ENCODE measurements at regions not wholly inside any gene's neighbourhood (a gene's known extent, or its start where the extent isn't known, plus 50 kb on each side); places are given as distances from the start of the nearest gene placed in this dataset.

- H3K36me3 ChIP-seq (ENCODE audit: control insufficient read depth, insufficient read depth, low read length): no peaks in the 10 kb centered on the region
- no peak overlapping the region for H3K4me3 ChIP-seq (replicated peaks; ENCODE audit: low read depth, low read length)
- TF ChIP-seq CTCF (IDR thresholded peaks at IDR 0.05; ENCODE audit: insufficient read depth, low read length, poor library complexity, severe bottlenecking): no peak
- DNase-seq (ENCODE audit: extremely low read depth, insufficient read length): no peak
- no peaks in the 10 kb centered on the region for H3K27me3 ChIP-seq (replicated peaks; ENCODE audit: control insufficient read depth, insufficient read depth, low read length)
These were observed 170.4 kb upstream of the FLRT2 start for GRCh38 chr14:85359505-85359904.

- no peak overlapping the region for H3K4me3 ChIP-seq (replicated peaks; ENCODE audit: low read depth, low read length)
- no peak for TF ChIP-seq CTCF (IDR thresholded peaks at IDR 0.05; ENCODE audit: insufficient read depth, low read length, poor library complexity, severe bottlenecking)
- no peak for DNase-seq (ENCODE audit: extremely low read depth, insufficient read length)
- H3K36me3 ChIP-seq (ENCODE audit: control insufficient read depth, insufficient read depth, low read length): no peaks in the 10 kb centered on the region
- H3K27me3 ChIP-seq (replicated peaks; ENCODE audit: control insufficient read depth, insufficient read depth, low read length): no peaks in the 10 kb centered on the region
These were observed 166.6 kb upstream of the FLRT2 start for GRCh38 chr14:85363358-85363757.

DNA sequence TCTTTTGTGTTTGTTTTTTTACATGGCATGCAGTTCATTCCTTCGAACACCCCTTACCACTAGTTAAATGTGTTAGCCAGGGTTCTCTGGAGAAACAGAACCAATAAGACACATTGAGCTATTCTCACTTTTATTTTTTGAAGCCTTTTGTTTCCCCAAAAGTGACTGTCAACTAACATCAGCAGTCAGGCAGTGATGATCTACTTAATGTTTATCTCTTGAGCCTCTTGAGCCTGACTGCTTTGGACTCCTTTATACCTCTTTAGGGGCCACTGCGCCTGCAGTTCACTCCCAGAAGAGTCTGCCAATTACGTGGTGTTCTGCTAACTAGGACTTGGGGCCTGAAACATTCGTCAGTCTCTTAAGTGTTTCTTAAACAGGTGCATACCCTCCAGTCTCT lies 163.7 kb upstream of the FLRT2 start:
- Histone ChIP-seq H3K27me3 (replicated peaks; ENCODE audit: control insufficient read depth, insufficient read depth, low read length) (no peaks in the 10 kb centered on the region), H3K36me3 (ENCODE audit: control insufficient read depth, insufficient read depth, low read length) (no peaks in the 10 kb centered on the region), H3K4me3 (replicated peaks; ENCODE audit: low read depth, low read length) (no peak overlapping the region)
- no peak for TF ChIP-seq CTCF (IDR thresholded peaks at IDR 0.05; ENCODE audit: insufficient read depth, low read length, poor library complexity, severe bottlenecking)
- DNase-seq (ENCODE audit: extremely low read depth, insufficient read length): no peak

GRCh38 chr14:85380881-85381280 lies 149.1 kb upstream of the FLRT2 start:
- Histone ChIP-seq H3K36me3 (ENCODE audit: control insufficient read depth, insufficient read depth, low read length) (no peaks in the 10 kb centered on the region), H3K27me3 (replicated peaks; ENCODE audit: control insufficient read depth, insufficient read depth, low read length) (no peaks in the 10 kb centered on the region), H3K4me3 (replicated peaks; ENCODE audit: low read depth, low read length) (no peak overlapping the region)
- DNase-seq (ENCODE audit: extremely low read depth, insufficient read length): no peak
- TF ChIP-seq CTCF (IDR thresholded peaks at IDR 0.05; ENCODE audit: insufficient read depth, low read length, poor library complexity, severe bottlenecking): no peak

DNA sequence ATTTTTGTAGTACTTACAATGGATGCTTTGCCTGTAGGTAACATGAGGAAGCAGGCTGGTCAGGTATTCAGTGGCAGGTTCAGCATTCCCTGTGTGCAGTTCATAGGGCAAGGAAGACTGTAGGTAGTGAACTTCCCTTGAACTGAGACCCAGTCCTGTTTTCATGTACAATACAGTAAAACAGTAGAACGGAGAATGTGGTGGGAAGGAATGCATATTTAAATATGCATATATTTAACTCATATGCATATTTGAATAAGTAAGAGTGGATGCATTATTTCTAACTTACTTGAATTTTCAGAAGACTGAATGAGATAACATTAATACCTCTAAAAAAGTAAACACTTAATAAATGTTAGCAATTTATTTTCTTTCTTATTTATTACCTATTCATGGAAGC lies 147.6 kb upstream of the FLRT2 start:
- Histone ChIP-seq H3K27me3 (replicated peaks; ENCODE audit: control insufficient read depth, insufficient read depth, low read length) (no peaks in the 10 kb centered on the region), H3K36me3 (ENCODE audit: control insufficient read depth, insufficient read depth, low read length) (no peaks in the 10 kb centered on the region), H3K4me3 (replicated peaks; ENCODE audit: low read depth, low read length) (no peak overlapping the region)
- TF ChIP-seq CTCF (IDR thresholded peaks at IDR 0.05; ENCODE audit: insufficient read depth, low read length, poor library complexity, severe bottlenecking): no peak
- DNase-seq (ENCODE audit: extremely low read depth, insufficient read length): no peak

DNA sequence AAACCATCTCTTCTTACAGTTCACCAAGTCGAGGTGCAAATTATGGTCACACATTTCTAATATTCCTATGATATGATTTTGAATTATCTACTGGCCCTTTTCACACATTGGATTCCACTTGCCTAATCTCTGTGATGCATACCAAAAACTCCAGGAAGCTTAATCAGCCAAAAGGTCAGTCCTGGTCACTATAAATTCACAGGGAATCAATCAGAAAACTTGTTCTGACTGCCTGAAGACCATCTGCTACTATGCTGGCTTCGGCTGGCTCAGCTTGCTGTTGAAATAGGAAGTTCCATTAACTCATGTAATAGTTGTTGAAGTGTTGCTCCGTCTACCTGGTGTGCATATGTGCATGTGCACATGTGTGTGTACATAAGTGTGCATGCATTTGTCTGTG lies 142.8 kb upstream of the FLRT2 start:
- no peak overlapping the region for H3K4me3 ChIP-seq (replicated peaks; ENCODE audit: low read depth, low read length)
- H3K36me3 ChIP-seq (ENCODE audit: control insufficient read depth, insufficient read depth, low read length): no peaks in the 10 kb centered on the region
- no peak for DNase-seq (ENCODE audit: extremely low read depth, insufficient read length)
- H3K27me3 ChIP-seq (replicated peaks; ENCODE audit: control insufficient read depth, insufficient read depth, low read length): no peaks in the 10 kb centered on the region
- no peak for TF ChIP-seq CTCF (IDR thresholded peaks at IDR 0.05; ENCODE audit: insufficient read depth, low read length, poor library complexity, severe bottlenecking)
